Breast epithelium (tissue), 3 donors: ENCODE measurements at regions not wholly inside any gene's neighbourhood (a gene's known extent, or its start where the extent isn't known, plus 50 kb on each side); places are given as distances from the start of the nearest gene placed in this dataset.

Experiments used
- POLR2A ChIP-seq: fragments of 450-650 bp; IDR thresholded peaks from one replicate; pipeline ENCODE4 v1.6.1; 2016; ENCODE audit warnings: antibody characterized with exemption, mild to moderate bottlenecking, moderate library complexity
- POLR2AphosphoS5 ChIP-seq, 3 donors: sonication (generic); formaldehyde crosslinking; IDR thresholded peaks; one replicate each; pipeline ENCODE4 v1.6.1; 2017; ENCODE audit warnings: antibody characterized with exemption in 3 of 3
- TF ChIP-seq, protein P1 (sequence below), 3 donors: fragments of 450-650 bp; IDR thresholded peaks; one replicate each; pipeline ENCODE4 v1.5.1; 2016 to 2017; ENCODE audit warnings: antibody characterized with exemption in 3 of 3, mild to moderate bottlenecking in 3 of 3, moderate library complexity in 3 of 3

DNA sequence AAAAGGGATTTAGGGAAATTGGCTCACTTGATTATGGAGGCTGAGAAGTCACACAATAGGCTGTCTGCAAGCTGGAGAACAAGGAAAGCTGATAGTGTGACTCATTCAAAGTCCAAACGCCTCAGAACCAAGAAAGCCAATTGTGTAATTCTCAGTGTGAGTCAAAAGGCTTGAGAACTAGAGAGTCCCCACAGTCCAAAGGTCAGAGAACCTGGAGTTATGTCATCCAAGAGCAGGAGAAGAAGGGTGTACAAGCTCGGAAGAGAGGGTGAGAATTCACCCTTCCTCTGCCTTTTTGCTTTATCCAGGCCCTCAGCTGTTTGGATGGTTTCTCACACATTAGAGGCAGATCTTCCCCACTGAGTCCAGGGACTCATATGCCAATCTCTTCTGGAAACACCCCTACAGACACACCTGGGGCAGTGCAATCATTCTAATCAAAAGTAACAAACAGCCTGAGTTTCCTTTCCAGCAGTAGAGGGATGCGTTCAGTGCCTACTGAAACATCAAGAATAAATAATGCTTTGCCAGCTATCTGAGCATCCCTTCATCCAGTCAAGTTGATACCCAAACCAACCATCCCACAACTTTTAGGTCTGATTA is 271.5 kb downstream of the SATB1 start:
- TF ChIP-seq, protein P1, sequence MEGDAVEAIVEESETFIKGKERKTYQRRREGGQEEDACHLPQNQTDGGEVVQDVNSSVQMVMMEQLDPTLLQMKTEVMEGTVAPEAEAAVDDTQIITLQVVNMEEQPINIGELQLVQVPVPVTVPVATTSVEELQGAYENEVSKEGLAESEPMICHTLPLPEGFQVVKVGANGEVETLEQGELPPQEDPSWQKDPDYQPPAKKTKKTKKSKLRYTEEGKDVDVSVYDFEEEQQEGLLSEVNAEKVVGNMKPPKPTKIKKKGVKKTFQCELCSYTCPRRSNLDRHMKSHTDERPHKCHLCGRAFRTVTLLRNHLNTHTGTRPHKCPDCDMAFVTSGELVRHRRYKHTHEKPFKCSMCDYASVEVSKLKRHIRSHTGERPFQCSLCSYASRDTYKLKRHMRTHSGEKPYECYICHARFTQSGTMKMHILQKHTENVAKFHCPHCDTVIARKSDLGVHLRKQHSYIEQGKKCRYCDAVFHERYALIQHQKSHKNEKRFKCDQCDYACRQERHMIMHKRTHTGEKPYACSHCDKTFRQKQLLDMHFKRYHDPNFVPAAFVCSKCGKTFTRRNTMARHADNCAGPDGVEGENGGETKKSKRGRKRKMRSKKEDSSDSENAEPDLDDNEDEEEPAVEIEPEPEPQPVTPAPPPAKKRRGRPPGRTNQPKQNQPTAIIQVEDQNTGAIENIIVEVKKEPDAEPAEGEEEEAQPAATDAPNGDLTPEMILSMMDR (IDR thresholded peaks at IDR 0.05) = no peak
- TF ChIP-seq POLR2AphosphoS5 (IDR thresholded peaks at IDR 0.05) (no peak), POLR2A (no peak)
